ENCODE measurements at regions not wholly inside any gene's neighbourhood (a gene's known extent, or its start where the extent isn't known, plus 50 kb on each side); places are given as distances from the start of the nearest gene placed in this dataset.
"Not testable (repeated sequence)": the region's sequence is repeated elsewhere in the genome, so short reads cannot be mapped to it uniquely, and the experiment has no call there.

DNA sequence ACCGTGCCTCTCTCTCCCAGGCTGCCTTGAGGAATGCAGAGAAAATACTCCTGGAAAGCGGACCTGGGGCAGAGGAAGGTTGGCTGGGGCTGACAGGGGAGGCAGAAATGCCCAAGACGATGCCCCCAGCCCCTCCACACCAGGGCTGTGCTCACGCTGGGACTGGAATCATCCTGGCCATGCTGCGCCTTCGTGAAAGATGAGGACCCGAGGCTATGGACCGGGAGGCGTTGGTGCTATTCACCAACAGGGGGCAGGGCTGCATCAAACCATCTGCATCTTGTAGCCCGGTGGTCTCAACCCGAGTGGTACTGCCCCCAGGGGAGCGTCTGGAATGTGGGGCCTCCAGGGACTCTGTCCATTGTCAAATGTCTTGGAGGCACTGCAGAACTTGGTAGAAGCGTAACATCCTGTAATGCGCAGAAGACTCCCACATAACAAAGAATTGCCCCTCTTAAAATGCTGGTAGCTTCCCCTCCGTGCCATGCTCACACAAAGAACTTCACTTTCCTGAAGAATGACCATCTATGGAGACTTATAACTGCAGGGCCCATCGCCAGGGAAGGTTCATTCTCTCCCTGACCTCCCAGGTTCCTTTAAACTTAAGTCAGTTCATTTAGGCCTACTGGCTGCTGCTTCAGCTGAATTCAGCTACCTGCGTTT, 251.2 kb downstream of the RRAGC start:
- DNase-seq: no peak

DNA sequence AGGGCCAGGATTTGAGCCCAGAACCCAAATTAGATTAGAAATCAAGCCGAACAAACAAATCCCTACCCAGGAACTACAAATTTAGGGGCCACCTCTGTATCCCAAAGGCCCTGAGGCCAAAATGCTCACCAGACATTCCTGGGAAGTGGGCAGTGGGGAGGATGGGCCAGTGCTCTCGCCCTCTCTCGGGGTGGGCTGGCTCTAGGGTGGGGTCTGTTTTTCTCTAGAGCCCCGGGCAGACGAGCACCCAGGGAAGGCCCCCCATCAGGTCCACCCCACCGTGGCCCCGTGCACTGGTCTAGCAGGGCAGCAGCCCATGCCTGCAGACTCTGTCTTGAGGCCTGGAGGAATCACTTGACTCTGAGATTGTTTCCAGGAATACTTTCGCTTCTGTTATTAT, 252.0 kb downstream of the RRAGC start:
- DNase-seq: no peak

DNA sequence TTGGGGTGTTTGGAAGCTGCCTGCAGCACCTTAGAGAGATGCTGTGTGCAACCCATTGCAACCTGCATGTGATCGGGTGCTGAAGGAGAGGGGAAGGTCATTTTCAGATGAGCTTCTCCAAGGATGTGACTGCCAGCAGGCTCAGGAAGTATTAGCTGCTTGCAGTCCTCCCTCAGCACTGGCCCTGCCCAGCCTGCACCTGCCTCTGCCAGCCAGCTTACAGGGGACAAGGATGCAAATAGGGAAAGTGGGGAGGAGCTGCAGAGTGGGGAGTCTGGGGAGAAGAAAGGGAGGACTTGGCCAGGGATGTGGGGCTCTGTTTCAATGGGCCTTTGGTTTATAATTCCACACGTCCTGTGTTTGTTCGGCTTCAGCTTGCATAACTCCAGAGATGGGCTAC, 254.5 kb downstream of the RRAGC start:
- no peak for DNase-seq

DNA sequence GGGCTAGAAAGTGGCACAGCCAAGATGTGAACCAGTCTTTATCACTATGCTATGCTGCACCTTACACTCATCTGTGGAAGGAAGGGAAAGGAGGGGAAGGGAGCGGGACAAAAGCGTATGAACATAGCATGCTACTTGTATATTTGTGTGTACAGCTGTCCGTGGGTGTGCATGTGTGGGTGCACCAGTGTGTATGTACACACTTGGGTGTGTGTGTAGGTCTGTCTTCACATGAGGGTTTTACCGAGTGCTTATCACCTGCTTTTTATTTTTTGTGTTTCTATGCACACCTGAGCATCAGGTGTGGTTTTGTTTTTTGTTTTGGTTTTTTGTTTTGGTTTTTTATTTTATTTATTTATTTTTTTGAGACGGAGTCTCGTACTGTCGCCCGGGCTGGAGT, 255.7 kb downstream of the RRAGC start:
- DNase-seq: no peak

DNA sequence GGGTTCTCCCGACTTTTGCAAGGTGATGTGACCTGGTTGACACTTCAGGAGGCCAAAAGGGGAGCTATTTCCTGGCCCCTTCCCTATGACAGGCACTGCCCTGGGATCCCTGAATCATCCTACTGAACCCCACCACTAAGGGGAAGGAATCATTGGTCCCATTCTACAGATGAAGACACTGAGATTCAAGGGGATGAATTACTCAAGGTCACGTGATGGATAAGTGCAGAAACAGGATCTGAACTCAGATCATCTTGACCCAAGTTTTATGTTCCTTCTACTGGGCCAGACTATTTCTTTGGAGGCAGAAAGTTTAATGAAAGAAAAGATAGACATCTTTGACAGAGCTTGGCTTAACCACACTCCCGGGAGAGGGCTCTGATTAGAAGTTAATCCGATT, 258.7 kb downstream of the RRAGC start:
- no peak for DNase-seq

DNA sequence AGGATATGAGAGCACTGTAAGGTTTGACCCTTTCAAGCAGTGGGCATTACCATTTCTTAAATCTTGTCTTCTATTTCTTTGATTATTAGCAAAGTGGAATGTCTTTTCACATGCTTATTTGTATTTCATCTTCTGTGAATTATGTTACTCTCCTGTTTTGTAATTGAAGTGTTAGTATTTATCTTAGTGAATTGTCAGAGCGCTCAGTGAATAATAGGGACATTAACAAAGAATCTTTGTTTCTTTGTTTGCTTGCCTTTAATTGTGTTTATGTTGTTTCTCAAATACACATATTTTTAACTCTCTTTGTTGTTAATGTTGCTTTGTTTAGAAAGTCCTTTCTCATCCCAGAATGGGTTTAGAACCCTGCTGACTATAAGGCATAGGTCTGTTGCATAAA, 259.3 kb downstream of the RRAGC start:
- no peak for DNase-seq

DNA sequence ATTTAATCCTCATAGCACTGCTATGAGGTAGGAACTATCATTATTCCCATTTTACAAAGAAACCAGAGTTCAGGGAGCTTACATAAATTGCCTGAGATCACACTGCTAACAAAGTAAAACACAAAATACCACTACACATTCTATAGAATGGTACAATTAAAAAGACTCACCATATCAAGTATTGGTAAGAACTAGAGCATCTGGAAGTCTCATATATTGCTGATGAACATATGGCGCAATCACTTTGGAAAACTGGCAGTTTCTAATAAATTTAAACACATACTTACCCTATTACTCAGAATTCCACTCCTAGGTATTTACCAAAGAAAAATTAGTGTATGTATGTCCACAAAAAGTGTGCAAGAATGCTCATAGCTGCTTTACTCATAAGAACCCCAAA, 261.5 kb downstream of the RRAGC start:
- no peak for DNase-seq

DNA sequence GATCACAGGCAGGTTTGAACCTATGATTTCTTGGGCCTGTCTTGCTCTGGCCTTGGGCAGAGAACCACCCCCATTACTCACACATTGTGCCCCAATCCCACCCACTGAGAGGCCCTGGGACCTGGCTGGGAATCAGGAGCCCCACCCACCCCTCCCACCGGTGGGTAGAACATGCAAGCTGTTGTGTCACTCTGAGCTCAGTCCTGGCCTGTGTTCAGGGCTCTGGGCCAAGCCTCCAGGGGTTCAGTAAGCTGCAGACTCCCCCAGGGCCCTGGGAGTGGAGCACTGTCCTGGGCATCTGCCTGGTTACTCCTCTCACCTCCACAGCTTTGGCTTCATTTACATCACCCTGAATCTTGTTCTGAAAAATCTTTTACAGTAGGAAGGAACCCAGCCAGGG, 270.5 kb downstream of the RRAGC start:
- no peak for DNase-seq

DNA sequence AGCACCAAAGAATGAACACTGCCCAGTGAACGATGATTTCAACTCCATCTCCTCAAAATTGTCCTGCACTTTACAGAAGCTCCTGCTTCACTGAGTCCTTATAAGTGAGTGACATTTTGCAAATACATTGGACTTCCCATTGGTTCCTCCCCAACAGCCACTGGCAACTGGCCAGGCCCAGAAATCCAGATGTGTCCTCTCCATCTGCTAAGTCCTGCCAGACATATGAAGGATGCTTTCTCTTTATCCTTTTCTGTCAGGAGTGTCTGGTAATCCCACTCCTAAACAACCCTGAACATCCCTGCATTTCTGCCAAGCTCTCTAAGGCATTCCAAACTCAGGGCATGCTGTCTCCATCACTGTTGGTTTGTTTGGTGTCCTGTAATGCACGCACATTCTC, 271.8 kb downstream of the RRAGC start:
- no peak for DNase-seq

DNA sequence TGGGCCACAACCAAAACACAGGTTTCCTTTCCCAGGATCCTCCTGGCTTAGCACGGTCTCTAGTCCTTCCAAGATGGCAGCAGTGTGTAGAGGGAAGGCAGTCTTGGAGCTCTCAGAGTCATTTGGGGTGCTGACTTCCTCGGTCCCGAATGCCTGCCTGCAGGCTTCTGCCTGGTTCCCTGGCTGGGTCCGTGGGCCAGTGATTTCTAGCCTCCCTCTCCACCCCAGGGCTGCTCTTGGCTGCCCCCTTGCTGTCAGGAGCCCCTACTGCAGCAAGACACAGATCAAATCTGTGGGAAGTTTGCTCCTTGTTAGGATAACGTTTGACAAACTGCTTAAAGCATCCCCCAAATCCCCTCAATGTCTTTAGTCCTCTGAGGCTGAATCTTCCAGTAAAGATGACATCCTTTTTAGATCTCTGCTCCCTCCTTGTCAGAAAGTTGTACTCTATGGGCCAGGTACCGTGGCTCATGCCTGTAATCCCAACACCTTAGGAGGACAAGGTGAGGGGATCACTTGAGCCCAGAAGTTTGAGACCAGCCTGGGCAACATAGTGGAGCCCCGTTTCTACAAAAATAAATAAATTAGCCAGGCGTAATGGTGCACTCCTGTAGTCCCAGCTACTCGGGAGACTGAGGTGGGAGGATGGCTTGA, 272.5 kb downstream of the RRAGC start:
- DNase-seq: no peak

DNA sequence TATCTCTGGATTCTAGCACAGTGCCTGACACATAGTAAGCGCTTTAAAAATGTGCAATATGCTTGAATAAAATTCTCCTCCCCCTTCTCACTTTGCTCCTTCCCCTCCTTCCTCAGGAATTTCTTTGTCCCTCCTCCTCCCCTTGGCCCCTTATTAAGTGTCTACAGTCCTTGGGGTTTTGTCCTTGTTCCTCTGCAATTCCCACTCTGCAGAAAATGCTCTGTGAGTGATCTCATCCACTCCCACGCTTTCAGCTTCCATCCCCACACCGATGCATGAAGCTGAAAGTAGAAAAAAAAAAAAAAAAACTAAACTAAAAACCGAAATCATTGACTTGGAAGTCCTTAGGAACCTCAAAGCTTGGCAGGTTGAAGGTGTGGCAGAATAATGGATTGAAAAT, 273.6 kb downstream of the RRAGC start:
- DNase-seq: no peak

DNA sequence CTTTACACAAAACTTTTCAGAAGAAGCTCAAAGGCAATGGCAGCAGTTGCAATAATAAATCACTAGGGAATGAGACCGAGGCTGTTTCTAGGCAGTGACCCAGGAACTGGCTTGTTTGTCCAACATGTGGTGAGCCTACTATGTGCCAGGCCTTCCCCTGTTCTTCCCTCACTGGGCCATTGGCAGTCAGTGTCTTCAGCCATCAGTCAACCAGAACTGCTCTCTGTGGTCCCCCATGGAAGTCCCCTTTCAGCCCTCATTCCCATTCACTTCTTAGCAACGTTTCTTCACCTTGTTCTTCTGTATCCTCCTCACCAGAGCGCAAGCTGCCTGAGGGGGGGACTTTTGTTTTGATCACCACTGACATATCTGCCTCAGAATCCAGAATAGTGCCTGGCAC, 274.1 kb downstream of the RRAGC start:
- no peak for DNase-seq

DNA sequence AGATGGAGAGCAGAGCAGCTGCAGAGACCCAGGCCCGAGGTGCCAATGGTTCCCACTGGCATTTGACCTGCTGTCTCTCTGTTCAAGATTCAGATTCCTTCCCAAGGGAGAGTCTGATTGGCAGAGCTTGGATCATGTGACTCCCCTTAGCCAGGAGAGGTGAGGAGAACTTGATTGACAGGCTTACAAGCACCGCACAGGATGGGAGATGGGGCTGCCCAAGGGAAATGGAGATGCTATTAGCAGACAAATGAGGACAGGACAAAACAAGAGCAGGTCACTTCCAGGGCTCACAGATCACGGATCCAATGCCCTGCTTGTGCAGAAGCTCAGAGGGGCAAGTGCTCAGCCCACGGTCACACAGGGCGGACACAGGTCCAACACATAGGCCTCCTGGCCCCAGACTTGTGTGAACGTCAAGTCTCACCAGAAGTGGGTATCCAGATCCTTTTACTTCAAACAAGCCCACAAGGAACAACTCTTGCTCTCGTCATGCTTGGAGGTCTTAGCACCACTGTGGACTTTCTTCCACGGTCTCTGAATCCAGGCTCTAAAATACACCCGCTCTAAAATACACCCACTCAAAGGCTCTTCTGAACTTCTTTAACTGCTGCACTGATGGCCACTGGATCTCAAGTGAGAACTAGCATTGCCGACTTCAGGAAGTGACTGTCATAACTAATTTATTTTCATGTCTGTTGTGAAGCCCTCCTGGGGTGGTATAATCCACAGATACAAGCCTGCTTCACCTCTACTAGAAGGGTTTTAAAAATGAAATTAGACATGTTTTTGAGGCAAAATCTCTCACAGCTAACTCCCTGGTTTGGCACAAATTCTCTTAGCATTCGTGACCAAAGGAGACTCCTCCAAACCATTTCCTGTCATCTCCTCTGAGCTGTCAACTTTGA, 274.9 kb downstream of the RRAGC start:
- DNase-seq: no peak

DNA sequence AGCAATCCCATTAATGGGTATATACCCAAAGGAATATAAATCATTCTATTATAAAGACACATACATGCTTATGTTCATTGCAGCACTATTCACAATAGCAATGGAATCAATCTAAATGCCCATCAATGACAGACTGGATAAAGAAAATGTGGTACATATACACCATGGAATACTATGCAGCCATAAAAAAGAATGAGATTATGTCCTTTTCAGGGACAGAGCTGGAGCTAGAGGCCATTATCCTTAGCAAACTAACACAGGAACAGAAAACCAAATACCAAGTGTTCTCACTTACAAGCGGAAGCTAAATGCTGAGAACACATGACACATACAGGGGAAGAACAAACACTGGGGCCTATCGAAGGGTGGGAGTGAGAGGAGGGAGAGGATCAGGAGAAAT, 276.3 kb downstream of the RRAGC start:
- not testable (repeated sequence) for DNase-seq

DNA sequence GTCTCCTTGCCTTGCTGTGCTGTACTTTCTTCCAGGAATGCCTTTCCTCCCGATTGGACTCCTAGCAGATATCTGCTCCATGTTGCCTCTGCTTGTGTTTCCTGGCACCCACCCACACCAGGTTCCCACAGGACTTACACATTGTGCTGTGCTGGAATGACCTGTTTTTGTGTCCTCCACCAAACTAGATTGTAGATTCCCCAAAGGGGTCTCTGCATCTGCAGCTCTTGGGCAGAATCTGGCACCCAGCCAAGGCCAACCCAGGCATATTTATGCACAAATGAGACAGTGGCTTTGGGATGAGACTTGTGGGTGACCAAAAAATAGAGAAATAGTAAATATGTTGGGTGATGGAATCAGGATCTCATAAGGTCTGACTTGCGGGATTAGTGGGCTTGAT, 278.2 kb downstream of the RRAGC start:
- DNase-seq: no peak

DNA sequence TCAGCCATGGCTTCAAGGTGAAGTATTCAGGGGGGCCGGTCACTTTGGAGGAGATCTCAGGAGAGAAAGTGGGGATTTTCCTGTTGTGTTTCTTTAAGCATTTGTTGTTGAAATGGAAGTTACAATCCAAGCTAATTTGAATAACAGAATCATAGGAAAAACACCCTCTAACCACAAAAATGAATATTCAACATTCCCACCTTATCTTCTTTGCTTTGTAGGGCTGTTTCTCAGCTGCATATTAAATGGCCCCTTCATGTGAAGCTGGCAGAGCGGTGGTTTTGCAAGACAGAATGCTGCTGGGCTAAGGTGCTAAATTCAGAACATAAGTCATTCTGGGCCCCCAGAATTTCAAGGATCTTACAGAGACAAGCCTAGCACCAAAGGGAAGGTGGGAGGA, 279.0 kb downstream of the RRAGC start:
- DNase-seq: no peak

DNA sequence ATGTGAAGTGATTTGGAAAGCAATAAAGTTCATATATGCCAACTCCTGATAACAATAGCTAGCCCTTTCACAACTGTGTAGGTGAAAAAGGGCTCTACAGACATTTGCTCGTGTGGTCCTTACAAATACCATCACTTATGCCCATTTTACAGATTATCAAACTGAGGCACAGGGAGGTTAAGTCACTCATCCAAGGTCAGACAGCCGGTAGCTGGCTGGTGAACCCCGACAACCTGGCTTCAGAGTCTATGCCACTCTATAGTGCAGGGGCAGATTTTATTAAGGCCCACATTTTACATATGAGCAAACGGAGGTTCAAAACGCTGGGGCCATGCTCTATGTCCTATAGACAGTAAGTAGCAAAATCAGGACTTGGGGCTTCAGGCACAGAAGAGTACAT, 280.5 kb downstream of the RRAGC start:
- DNase-seq: no peak

DNA sequence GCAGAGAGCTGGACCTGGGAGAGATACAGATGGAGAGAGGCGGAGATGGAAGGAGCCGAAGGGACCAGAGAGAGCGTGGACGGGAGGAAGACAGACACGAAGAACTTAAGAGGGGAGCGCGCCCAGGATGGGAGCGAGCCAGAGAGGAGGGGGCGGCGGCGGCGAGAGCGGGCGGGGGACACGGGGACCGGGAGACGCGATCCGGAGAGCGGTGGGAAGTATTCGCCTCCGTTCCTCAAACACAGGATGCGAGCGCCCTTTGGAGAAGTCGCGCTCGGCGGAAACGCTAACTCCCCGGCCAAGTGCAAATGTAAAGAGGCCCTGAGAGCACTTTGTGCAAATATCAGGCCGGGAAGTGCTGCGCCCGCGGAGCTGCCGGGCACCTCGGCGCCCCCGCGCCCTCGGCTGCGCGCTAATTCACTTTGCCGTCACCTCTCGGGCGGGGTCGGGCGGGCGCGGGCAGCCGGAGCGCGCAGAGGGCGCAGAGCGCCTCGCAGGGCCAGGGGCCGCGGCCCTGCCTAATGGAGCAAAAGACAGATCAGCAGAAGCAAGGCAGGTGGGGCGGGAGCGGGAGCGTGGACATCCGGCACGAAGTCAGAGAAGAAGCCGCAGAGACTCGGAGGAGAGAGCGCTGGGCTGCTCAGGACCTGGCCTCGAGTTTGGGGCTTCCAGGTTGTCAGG, 281.2 kb downstream of the RRAGC start:
- no peak for DNase-seq

DNA sequence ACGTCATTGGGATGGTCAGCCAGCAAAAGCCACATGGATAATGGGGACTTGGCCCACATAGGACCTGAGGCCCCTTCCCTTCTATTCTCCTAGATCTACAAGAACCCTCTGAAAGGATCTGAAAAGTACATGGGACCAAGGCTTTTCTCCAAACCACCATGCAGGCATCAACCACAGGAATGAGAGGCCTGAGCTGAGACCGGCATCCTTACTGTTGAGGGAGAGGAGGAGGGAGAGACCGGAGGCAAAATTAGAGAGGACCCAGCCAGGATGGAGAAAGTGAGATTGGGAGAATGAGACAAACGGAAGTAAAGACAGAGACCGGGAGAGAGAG, 281.7 kb downstream of the RRAGC start:
- no peak for DNase-seq

DNA sequence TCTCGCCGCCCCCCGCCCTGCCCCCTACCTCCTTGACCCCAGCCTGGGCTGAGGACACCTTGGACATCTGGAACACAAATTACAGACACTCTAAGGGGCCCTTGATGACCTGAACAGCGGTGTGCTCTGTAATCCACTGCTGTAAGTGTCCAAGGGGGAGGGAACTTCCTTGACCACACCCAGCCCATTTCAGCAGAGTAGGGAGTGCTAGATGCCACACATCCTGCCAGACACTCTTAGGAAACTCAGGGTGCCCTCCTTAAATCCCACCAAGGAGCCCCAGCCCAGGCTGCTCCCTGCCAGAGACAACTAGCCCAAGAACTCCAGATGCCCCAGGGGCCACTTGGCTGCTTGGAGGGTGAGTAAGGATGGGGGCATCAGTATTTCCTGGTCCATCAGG, 282.2 kb downstream of the RRAGC start:
- DNase-seq: no peak

DNA sequence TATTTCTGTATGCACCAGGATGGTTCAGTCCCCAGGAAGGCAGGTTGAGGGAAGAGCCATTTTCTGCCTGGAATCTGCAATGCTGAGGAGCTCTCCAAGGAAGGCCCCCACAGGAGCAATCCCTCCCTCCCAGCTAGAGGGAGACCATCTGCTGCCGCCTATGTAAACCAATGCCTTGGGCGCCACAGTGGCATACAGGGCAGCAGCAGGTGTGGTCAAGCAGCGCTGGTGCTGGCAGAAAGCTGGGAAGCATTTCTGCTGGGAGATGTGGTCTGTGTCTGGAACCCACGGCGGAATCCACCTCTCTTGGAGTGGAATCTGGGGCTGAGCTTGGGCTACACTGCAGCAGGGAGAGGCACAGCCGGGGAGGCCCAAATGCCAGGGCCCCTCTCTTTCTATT, 283.3 kb downstream of the RRAGC start:
- DNase-seq: no peak

DNA sequence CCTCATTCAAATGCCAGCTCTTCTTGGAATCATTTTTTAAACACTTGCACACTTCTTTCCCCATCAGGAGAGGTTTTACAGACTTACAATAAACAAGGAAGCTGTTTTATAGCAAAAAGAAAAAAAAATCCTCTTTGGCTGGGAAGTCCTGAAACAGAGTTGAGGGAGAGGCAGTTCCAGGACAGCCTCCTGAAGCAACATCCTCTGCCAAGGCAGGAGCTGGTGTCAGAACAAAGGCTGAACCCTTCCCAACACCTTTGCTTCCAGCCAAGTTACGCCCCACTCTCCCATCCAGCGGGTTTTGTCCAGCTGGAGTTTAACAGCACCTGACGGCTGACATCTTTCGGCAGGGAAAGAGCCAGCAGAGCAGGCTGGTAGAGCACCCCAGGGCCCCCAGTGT, 287.8 kb downstream of the RRAGC start:
- DNase-seq: no peak

DNA sequence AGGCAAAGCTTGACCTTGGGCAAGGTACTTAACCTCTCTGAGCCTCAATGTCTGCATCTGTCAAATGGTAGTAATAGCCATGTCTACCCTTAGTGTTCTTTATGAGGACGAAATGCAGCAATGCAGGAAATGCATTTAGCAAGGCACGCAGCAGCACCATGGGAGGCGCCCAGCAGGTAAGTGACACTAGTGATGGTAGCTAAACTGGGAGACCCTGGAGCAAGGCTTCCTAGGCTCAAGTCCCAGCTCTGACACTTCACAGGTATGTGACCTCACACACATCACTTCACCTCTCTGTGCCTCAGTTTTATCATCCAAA, 289.0 kb downstream of the RRAGC start:
- DNase-seq: no peak
